ENCODE measurements at regions not wholly inside any gene's neighbourhood (a gene's known extent, or its start where the extent isn't known, plus 50 kb on each side); places are given as distances from the start of the nearest gene placed in this dataset.
A peak's percentile ranks its signal among the peaks of the same experiment; 100 is the strongest.

DNA sequence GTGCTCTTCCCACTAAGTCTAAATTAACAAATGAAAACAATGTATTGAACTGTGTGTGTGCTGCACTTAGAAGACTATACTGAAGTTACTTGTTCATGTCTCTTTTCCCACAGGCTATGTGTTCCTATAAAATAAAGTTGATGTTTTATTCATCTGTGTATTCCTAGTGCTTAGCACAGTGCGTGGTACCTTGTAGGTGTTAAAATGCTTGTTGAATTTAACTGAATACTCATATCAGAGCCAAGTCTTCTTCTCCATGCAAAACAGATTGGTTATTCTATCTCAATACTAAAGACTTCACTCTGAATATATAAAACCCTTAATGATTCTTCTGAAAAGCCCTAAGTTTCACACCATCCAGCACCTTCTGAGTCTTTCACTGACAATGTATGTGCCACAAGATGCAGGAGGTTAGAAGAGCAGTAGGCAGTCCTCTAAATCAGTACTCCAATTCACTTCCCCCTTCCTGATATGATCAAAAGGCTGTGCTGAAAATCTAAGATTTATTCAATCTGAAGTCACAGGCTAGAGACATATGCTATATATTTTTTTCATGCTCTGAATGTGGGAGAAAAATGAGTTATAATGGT lies 231.7 kb upstream of the CCDC150 start:
- ATAC-seq (ENCODE audit: low FRiP score) (no peak), DNase-seq (no peak)
- H3K27me3 ChIP-seq (ENCODE audit: control insufficient read depth in 1 of 2, insufficient read depth in 2 of 2, low read length in 1 of 2) = no peaks in the 10 kb centered on the region
- peaks cover 0 to 2% of the 10 kb centered on the region in 2 donors for H3K36me3 ChIP-seq (ENCODE audit: control insufficient read depth in 1 of 2, insufficient read depth in 2 of 2, low read length in 1 of 2)
- no peak overlapping the region for H3K27ac ChIP-seq (ENCODE audit: low read depth in 1 of 2, low read length in 2 of 2)
- peaks cover 0 to 7% of the 10 kb centered on the region in 2 donors for H3K4me1 ChIP-seq (ENCODE audit: control insufficient read depth in 1 of 2, insufficient read depth in 2 of 2, low read length in 2 of 2)
- WGBS, 2 donors = 93 to 99% methylated on average over 1 of the region's 1 CpG
- no peaks in the 10 kb centered on the region for H3K9me3 ChIP-seq (ENCODE audit: control insufficient read depth, low read length)
- intact Hi-C loops (cut with DNase I) = no loop called here
- H3K4me3 ChIP-seq (ENCODE audit: low read length in 2 of 2) = no peak overlapping the region

GRCh38 chr2:196409376-196409775 lies 230.1 kb upstream of the CCDC150 start:
- WGBS, 2 donors = 26 to 31% methylated on average over 3 of the region's 3 CpGs
- intact Hi-C loops (cut with DNase I) = no loop called here
- Histone ChIP-seq H3K36me3 (ENCODE audit: control insufficient read depth in 1 of 2, insufficient read depth in 2 of 2, low read length in 1 of 2) (peaks cover 0 to 2% of the 10 kb centered on the region in 2 donors), H3K4me1 (ENCODE audit: control insufficient read depth in 1 of 2, insufficient read depth in 2 of 2, low read length in 2 of 2) (peaks cover 0 to 5% of the 10 kb centered on the region in 2 donors), H3K27me3 (ENCODE audit: control insufficient read depth in 1 of 2, insufficient read depth in 2 of 2, low read length in 1 of 2) (no peaks in the 10 kb centered on the region), H3K4me3 (ENCODE audit: low read length in 2 of 2) (no peak overlapping the region), H3K27ac (ENCODE audit: low read depth in 1 of 2, low read length in 2 of 2) (no peak overlapping the region), H3K9me3 (ENCODE audit: control insufficient read depth, low read length) (no peaks in the 10 kb centered on the region)
- no peak for ATAC-seq (ENCODE audit: low FRiP score)
- no peak for DNase-seq

GRCh38 chr2:196410008-196410407 lies 229.5 kb upstream of the CCDC150 start:
- H3K27me3 ChIP-seq (ENCODE audit: control insufficient read depth in 1 of 2, insufficient read depth in 2 of 2, low read length in 1 of 2) = no peaks in the 10 kb centered on the region
- H3K4me3 ChIP-seq (ENCODE audit: low read length in 2 of 2) = no peak overlapping the region
- 55 to 69% methylated on average over 1 of the region's 1 CpG for WGBS, 2 donors
- H3K27ac ChIP-seq (ENCODE audit: low read depth in 1 of 2, low read length in 2 of 2) = no peak overlapping the region
- H3K9me3 ChIP-seq (ENCODE audit: control insufficient read depth, low read length) = no peaks in the 10 kb centered on the region
- peaks cover 0 to 2% of the 10 kb centered on the region in 2 donors for H3K36me3 ChIP-seq (ENCODE audit: control insufficient read depth in 1 of 2, insufficient read depth in 2 of 2, low read length in 1 of 2)
- ATAC-seq (ENCODE audit: low FRiP score) (no peak), DNase-seq (no peak)
- H3K4me1 ChIP-seq (ENCODE audit: control insufficient read depth in 1 of 2, insufficient read depth in 2 of 2, low read length in 2 of 2) = peaks cover 0 to 5% of the 10 kb centered on the region in 2 donors
- intact Hi-C loops (cut with DNase I) = loop anchor here in 1 of 2 donors (10.0 kb wide), 1 partner anchor 65 kb away; no protein-coding TSS in a partner anchor

GRCh38 chr2:196413821-196414274 lies 225.7 kb upstream of the CCDC150 start:
- peaks cover 0 to 5% of the 10 kb centered on the region in 2 donors for H3K4me1 ChIP-seq (ENCODE audit: control insufficient read depth in 1 of 2, insufficient read depth in 2 of 2, low read length in 2 of 2)
- DNase-seq = no peak
- H3K27me3 ChIP-seq (ENCODE audit: control insufficient read depth in 1 of 2, insufficient read depth in 2 of 2, low read length in 1 of 2) = no peaks in the 10 kb centered on the region
- no peaks in the 10 kb centered on the region for H3K9me3 ChIP-seq (ENCODE audit: control insufficient read depth, low read length)
- ATAC-seq (ENCODE audit: low FRiP score) = peak; percentile 23
- peak overlapping the region in 1 of 2 donors; percentile 7 for H3K27ac ChIP-seq (ENCODE audit: low read depth in 1 of 2, low read length in 2 of 2)
- WGBS, 2 donors = 3 to 6% methylated on average over 6 of the region's 6 CpGs
- H3K4me3 ChIP-seq (ENCODE audit: low read length in 2 of 2) = no peak overlapping the region
- H3K36me3 ChIP-seq (ENCODE audit: control insufficient read depth in 1 of 2, insufficient read depth in 2 of 2, low read length in 1 of 2) = no peaks in the 10 kb centered on the region
- intact Hi-C loops (cut with DNase I) = loop anchor here in 1 of 2 donors (10.0 kb wide), 1 partner anchor 69 kb away; no protein-coding TSS in a partner anchor

GRCh38 chr2:196415384-196415783 lies 224.1 kb upstream of the CCDC150 start:
- Histone ChIP-seq H3K9me3 (ENCODE audit: control insufficient read depth, low read length) (no peaks in the 10 kb centered on the region), H3K4me3 (ENCODE audit: low read length in 2 of 2) (no peak overlapping the region), H3K27me3 (ENCODE audit: control insufficient read depth in 1 of 2, insufficient read depth in 2 of 2, low read length in 1 of 2) (no peaks in the 10 kb centered on the region), H3K4me1 (ENCODE audit: control insufficient read depth in 1 of 2, insufficient read depth in 2 of 2, low read length in 2 of 2) (peaks cover 0 to 3% of the 10 kb centered on the region in 2 donors), H3K36me3 (ENCODE audit: control insufficient read depth in 1 of 2, insufficient read depth in 2 of 2, low read length in 1 of 2) (no peaks in the 10 kb centered on the region), H3K27ac (ENCODE audit: low read depth in 1 of 2, low read length in 2 of 2) (no peak overlapping the region)
- 72 to 75% methylated on average over 5 of the region's 5 CpGs for WGBS, 2 donors
- intact Hi-C loops (cut with DNase I) = loop anchor here in 1 of 2 donors (10.0 kb wide), 1 partner anchor 71 kb away; no protein-coding TSS in a partner anchor
- DNase-seq (no peak), ATAC-seq (ENCODE audit: low FRiP score) (no peak)

GRCh38 chr2:196420143-196420542 lies 219.4 kb upstream of the CCDC150 start:
- H3K36me3 ChIP-seq (ENCODE audit: control insufficient read depth in 1 of 2, insufficient read depth in 2 of 2, low read length in 1 of 2) = no peaks in the 10 kb centered on the region
- intact Hi-C loops (cut with DNase I) = no loop called here
- DNase-seq = no peak
- H3K27me3 ChIP-seq (ENCODE audit: control insufficient read depth in 1 of 2, insufficient read depth in 2 of 2, low read length in 1 of 2) = no peaks in the 10 kb centered on the region
- no peak overlapping the region for H3K27ac ChIP-seq (ENCODE audit: low read depth in 1 of 2, low read length in 2 of 2)
- no peak for ATAC-seq (ENCODE audit: low FRiP score)
- WGBS, 2 donors = 83 to 88% methylated on average over 3 of the region's 3 CpGs
- H3K4me3 ChIP-seq (ENCODE audit: low read length in 2 of 2) = no peak overlapping the region
- H3K9me3 ChIP-seq (ENCODE audit: control insufficient read depth, low read length) = no peaks in the 10 kb centered on the region
- H3K4me1 ChIP-seq (ENCODE audit: control insufficient read depth in 1 of 2, insufficient read depth in 2 of 2, low read length in 2 of 2) = no peaks in the 10 kb centered on the region

DNA sequence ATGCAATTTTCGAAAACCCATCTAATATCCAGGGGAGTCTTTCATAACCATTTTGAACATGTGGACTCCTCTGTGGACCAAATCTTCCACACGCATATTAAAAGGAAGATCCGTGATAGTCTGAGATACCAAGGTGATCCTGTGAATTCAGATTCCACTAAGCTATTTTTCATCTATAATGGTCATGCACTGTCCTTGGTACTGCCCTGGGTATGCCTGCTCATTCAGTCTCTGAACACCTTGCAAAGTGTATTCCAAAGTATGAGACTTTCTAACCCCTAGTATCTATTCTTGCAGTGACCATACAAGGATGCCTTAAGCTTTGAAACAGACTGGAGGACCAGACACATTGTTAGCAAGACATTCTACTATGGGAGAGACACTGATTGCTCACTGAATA lies 217.6 kb upstream of the CCDC150 start:
- no peak for ATAC-seq (ENCODE audit: low FRiP score)
- intact Hi-C loops (cut with DNase I) = no loop called here
- Histone ChIP-seq H3K36me3 (ENCODE audit: control insufficient read depth in 1 of 2, insufficient read depth in 2 of 2, low read length in 1 of 2) (no peaks in the 10 kb centered on the region), H3K4me1 (ENCODE audit: control insufficient read depth in 1 of 2, insufficient read depth in 2 of 2, low read length in 2 of 2) (no peaks in the 10 kb centered on the region), H3K4me3 (ENCODE audit: low read length in 2 of 2) (no peak overlapping the region), H3K9me3 (ENCODE audit: control insufficient read depth, low read length) (no peaks in the 10 kb centered on the region), H3K27me3 (ENCODE audit: control insufficient read depth in 1 of 2, insufficient read depth in 2 of 2, low read length in 1 of 2) (no peaks in the 10 kb centered on the region), H3K27ac (ENCODE audit: low read depth in 1 of 2, low read length in 2 of 2) (no peak overlapping the region)
- WGBS, 2 donors = 80 to 99% methylated on average over 3 of the region's 3 CpGs
- DNase-seq = no peak

- ATAC-seq (ENCODE audit: low FRiP score) = no peak
- Histone ChIP-seq H3K4me3 (ENCODE audit: low read length in 2 of 2) (no peak overlapping the region), H3K4me1 (ENCODE audit: control insufficient read depth in 1 of 2, insufficient read depth in 2 of 2, low read length in 2 of 2) (no peaks in the 10 kb centered on the region), H3K36me3 (ENCODE audit: control insufficient read depth in 1 of 2, insufficient read depth in 2 of 2, low read length in 1 of 2) (no peaks in the 10 kb centered on the region), H3K27me3 (ENCODE audit: control insufficient read depth in 1 of 2, insufficient read depth in 2 of 2, low read length in 1 of 2) (no peaks in the 10 kb centered on the region), H3K27ac (ENCODE audit: low read depth in 1 of 2, low read length in 2 of 2) (no peak overlapping the region), H3K9me3 (ENCODE audit: control insufficient read depth, low read length) (no peaks in the 10 kb centered on the region)
- WGBS, 2 donors = 90 to 91% methylated on average over 2 of the region's 2 CpGs
- intact Hi-C loops (cut with DNase I) = no loop called here
- no peak for DNase-seq
Measured at GRCh38 chr2:196422361-196422760, 217.2 kb upstream of the CCDC150 start.

GRCh38 chr2:196426122-196426521 lies 213.4 kb upstream of the CCDC150 start:
- no peak for ATAC-seq (ENCODE audit: low FRiP score)
- Histone ChIP-seq H3K4me3 (ENCODE audit: low read length in 2 of 2) (no peak overlapping the region), H3K36me3 (ENCODE audit: control insufficient read depth in 1 of 2, insufficient read depth in 2 of 2, low read length in 1 of 2) (no peaks in the 10 kb centered on the region), H3K27ac (ENCODE audit: low read depth in 1 of 2, low read length in 2 of 2) (no peak overlapping the region), H3K9me3 (ENCODE audit: control insufficient read depth, low read length) (no peaks in the 10 kb centered on the region), H3K27me3 (ENCODE audit: control insufficient read depth in 1 of 2, insufficient read depth in 2 of 2, low read length in 1 of 2) (no peaks in the 10 kb centered on the region), H3K4me1 (ENCODE audit: control insufficient read depth in 1 of 2, insufficient read depth in 2 of 2, low read length in 2 of 2) (peaks cover 0 to 1% of the 10 kb centered on the region in 2 donors)
- intact Hi-C loops (cut with DNase I) = no loop called here
- DNase-seq = no peak
- 89 to 99% methylated on average over 1 of the region's 1 CpG for WGBS, 2 donors
